Jurkat, Clone E6-1 (cell line): ENCODE measurements at regions not wholly inside any gene's neighbourhood (a gene's known extent, or its start where the extent isn't known, plus 50 kb on each side); places are given as distances from the start of the nearest gene placed in this dataset.
A peak's percentile ranks its signal among the peaks of the same experiment; 100 is the strongest.

Experiments
- DNase-seq: peaks from one replicate; pipeline ENCODE4 v3.0.0-alpha.2; 2011; ENCODE audit warnings: low read depth, low spot score
- H3K4me3 ChIP-seq: 2 replicates; pipeline ENCODE4 v1.5.1; 2011; ENCODE audit warnings: mild to moderate bottlenecking, low read length, control low read depth, moderate library complexity

- H3K4me3 ChIP-seq = no peak overlapping the region
- peak; percentile 84 for DNase-seq
These were observed 215.7 kb upstream of the CRY1 start for GRCh38 chr12:107309020-107309419.

- H3K4me3 ChIP-seq = no peak overlapping the region
- DNase-seq = no peak
These were observed 217.3 kb upstream of the CRY1 start for GRCh38 chr12:107310621-107311020.

- DNase-seq = no peak
- H3K4me3 ChIP-seq = no peak overlapping the region
These were observed 218.3 kb upstream of the CRY1 start for GRCh38 chr12:107311682-107312081.

GRCh38 chr12:107317751-107318555 lies 224.6 kb upstream of the CRY1 start:
- H3K4me3 ChIP-seq = peak overlapping the region; percentile 70

GRCh38 chr12:107318556-107318805 lies 225.1 kb upstream of the CRY1 start:
- no peak for DNase-seq
- peak overlapping the region; percentile 70 for H3K4me3 ChIP-seq

More at GRCh38 chr12:107317751-107318555, 224.6 kb upstream of the CRY1 start:
- DNase-seq = peak; percentile 85

- DNase-seq = no peak
- peak overlapping the region; percentile 70 for H3K4me3 ChIP-seq
These were observed 225.6 kb upstream of the CRY1 start for GRCh38 chr12:107318806-107319532.

GRCh38 chr12:107319533-107320032 lies 226.2 kb upstream of the CRY1 start:
- peak overlapping the region; percentile 70 for H3K4me3 ChIP-seq
- no peak for DNase-seq

- H3K4me3 ChIP-seq = peak overlapping the region; percentile 70
- DNase-seq = peak; percentile 65
These were observed 226.9 kb upstream of the CRY1 start for GRCh38 chr12:107320033-107320928.

- H3K4me3 ChIP-seq = peak overlapping the region; percentile 70
- peak; percentile 84 for DNase-seq
These were observed 227.7 kb upstream of the CRY1 start for GRCh38 chr12:107320929-107321631.

- peak; percentile 75 for DNase-seq
These were observed 228.7 kb upstream of the CRY1 start for GRCh38 chr12:107322063-107322462.

GRCh38 chr12:107325075-107325608 lies 231.8 kb upstream of the CRY1 start:
- DNase-seq = no peak
- no peak overlapping the region for H3K4me3 ChIP-seq

More at GRCh38 chr12:107322063-107322462, 228.7 kb upstream of the CRY1 start:
- peak overlapping the region; percentile 70 for H3K4me3 ChIP-seq

- H3K4me3 ChIP-seq = no peak overlapping the region
- DNase-seq = no peak
These were observed 232.9 kb upstream of the CRY1 start for GRCh38 chr12:107326237-107326636.

- no peak for DNase-seq
- no peak overlapping the region for H3K4me3 ChIP-seq
These were observed 234.4 kb upstream of the CRY1 start for GRCh38 chr12:107327651-107328182.

GRCh38 chr12:107328442-107329133 lies 235.2 kb upstream of the CRY1 start:
- DNase-seq = no peak
- no peak overlapping the region for H3K4me3 ChIP-seq

GRCh38 chr12:107329569-107330324 lies 236.4 kb upstream of the CRY1 start:
- no peak overlapping the region for H3K4me3 ChIP-seq
- peak; percentile 77 for DNase-seq

GRCh38 chr12:107330831-107331431 lies 237.6 kb upstream of the CRY1 start:
- H3K4me3 ChIP-seq = peak overlapping the region; percentile 36
- DNase-seq = peak; percentile 94

- H3K4me3 ChIP-seq = peak overlapping the region; percentile 36
- no peak for DNase-seq
These were observed 238.1 kb upstream of the CRY1 start for GRCh38 chr12:107331471-107331870.
